ENCODE measurements at regions not wholly inside any gene's neighbourhood (a gene's known extent, or its start where the extent isn't known, plus 50 kb on each side); places are given as distances from the start of the nearest gene placed in this dataset.
A peak's percentile ranks its signal among the peaks of the same experiment; 100 is the strongest.
"Not testable (repeated sequence)": the region's sequence is repeated elsewhere in the genome, so short reads cannot be mapped to it uniquely, and the experiment has no call there.

- H3K9ac ChIP-seq (ENCODE audit: low read length in 5 of 5) = no peak overlapping the region
- no peaks in the 10 kb centered on the region for H3K27me3 ChIP-seq (ENCODE audit: control insufficient read depth in 5 of 5, insufficient read depth in 4 of 5, low read length in 5 of 5)
- no peaks in the 10 kb centered on the region for H3K9me3 ChIP-seq (ENCODE audit: control insufficient read depth in 5 of 5, low read length in 5 of 5)
- no peak overlapping the region for H3K27ac ChIP-seq (ENCODE audit: low read depth, low read length)
- no peak overlapping the region for H3K4me3 ChIP-seq (ENCODE audit: low read depth in 1 of 5, low read length in 5 of 5)
- H3K4me1 ChIP-seq (ENCODE audit: control insufficient read depth in 5 of 5, insufficient read depth in 5 of 5, low read length in 5 of 5) = peaks cover 0 to 10% (median 0%) of the 10 kb centered on the region in 5 donors
- H3K36me3 ChIP-seq (ENCODE audit: control insufficient read depth in 5 of 5, insufficient read depth in 5 of 5, low read length in 5 of 5) = no peaks in the 10 kb centered on the region
These were observed 252.4 kb upstream of the SPOPL start for GRCh38 chr2:138249207-138249606.

- not testable (repeated sequence) for H3K4me1 ChIP-seq (ENCODE audit: control insufficient read depth in 5 of 5, insufficient read depth in 5 of 5, low read length in 5 of 5); H3K9ac ChIP-seq (ENCODE audit: low read length in 5 of 5); H3K27me3 ChIP-seq (ENCODE audit: control insufficient read depth in 5 of 5, insufficient read depth in 4 of 5, low read length in 5 of 5); H3K27ac ChIP-seq (ENCODE audit: low read depth, low read length); H3K9me3 ChIP-seq (ENCODE audit: control insufficient read depth in 5 of 5, low read length in 5 of 5); H3K36me3 ChIP-seq (ENCODE audit: control insufficient read depth in 5 of 5, insufficient read depth in 5 of 5, low read length in 5 of 5); H3K4me3 ChIP-seq (ENCODE audit: low read depth in 1 of 5, low read length in 5 of 5)
These were observed 250.7 kb upstream of the SPOPL start for GRCh38 chr2:138250843-138251320.

DNA sequence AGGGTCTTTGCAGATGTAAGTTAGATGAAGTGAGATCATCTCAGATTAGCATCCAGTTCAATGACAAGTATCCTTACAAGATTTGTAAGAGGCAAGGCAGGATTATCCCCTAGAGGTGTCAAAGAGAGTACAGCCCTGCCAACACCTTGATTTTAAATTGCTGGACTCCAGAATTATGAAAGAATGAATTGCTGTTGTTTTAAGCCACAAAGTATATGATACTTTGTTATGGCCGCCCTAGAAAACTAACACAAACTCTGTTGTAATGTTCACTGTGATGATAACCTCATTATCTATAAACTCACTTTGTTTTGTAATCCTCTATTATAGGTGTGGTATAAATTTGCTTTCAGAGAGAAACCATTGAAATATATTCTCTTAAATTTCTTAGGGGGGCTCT, 249.0 kb upstream of the SPOPL start:
- H3K36me3 ChIP-seq (ENCODE audit: control insufficient read depth in 5 of 5, insufficient read depth in 5 of 5, low read length in 5 of 5) = no peaks in the 10 kb centered on the region
- H3K4me3 ChIP-seq (ENCODE audit: low read depth in 1 of 5, low read length in 5 of 5) = no peak overlapping the region
- no peaks in the 10 kb centered on the region for H3K4me1 ChIP-seq (ENCODE audit: control insufficient read depth in 5 of 5, insufficient read depth in 5 of 5, low read length in 5 of 5)
- no peak overlapping the region for H3K9ac ChIP-seq (ENCODE audit: low read length in 5 of 5)
- no peak overlapping the region for H3K27ac ChIP-seq (ENCODE audit: low read depth, low read length)
- H3K9me3 ChIP-seq (ENCODE audit: control insufficient read depth in 5 of 5, low read length in 5 of 5) = no peaks in the 10 kb centered on the region
- no peaks in the 10 kb centered on the region for H3K27me3 ChIP-seq (ENCODE audit: control insufficient read depth in 5 of 5, insufficient read depth in 4 of 5, low read length in 5 of 5)

DNA sequence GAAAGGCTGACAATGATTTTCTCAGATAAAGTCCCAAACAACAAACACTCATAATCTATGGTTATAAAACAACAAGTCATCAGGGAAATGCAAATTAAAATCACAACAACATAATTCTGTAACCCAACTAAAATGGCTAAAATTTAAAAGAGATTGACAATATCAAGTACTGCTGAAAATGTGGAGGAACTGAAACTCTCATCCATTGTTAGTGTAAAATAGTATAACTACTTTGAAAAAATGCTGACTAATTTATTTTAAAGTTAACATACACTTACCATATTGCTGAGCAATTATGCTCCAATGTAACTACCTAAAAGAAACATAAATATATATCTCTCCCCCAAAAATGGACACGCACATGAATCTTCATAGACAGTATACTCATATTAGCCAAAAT, 245.9 kb upstream of the SPOPL start:
- Histone ChIP-seq H3K9ac (ENCODE audit: low read length in 5 of 5) (no peak overlapping the region), H3K9me3 (ENCODE audit: control insufficient read depth in 5 of 5, low read length in 5 of 5) (peaks cover 0 to 3% (median 0%) of the 10 kb centered on the region in 5 donors), H3K27me3 (ENCODE audit: control insufficient read depth in 5 of 5, insufficient read depth in 4 of 5, low read length in 5 of 5) (no peaks in the 10 kb centered on the region), H3K36me3 (ENCODE audit: control insufficient read depth in 5 of 5, insufficient read depth in 5 of 5, low read length in 5 of 5) (no peaks in the 10 kb centered on the region), H3K4me1 (ENCODE audit: control insufficient read depth in 5 of 5, insufficient read depth in 5 of 5, low read length in 5 of 5) (no peaks in the 10 kb centered on the region), H3K4me3 (ENCODE audit: low read depth in 1 of 5, low read length in 5 of 5) (no peak overlapping the region), H3K27ac (ENCODE audit: low read depth, low read length) (no peak overlapping the region)

DNA sequence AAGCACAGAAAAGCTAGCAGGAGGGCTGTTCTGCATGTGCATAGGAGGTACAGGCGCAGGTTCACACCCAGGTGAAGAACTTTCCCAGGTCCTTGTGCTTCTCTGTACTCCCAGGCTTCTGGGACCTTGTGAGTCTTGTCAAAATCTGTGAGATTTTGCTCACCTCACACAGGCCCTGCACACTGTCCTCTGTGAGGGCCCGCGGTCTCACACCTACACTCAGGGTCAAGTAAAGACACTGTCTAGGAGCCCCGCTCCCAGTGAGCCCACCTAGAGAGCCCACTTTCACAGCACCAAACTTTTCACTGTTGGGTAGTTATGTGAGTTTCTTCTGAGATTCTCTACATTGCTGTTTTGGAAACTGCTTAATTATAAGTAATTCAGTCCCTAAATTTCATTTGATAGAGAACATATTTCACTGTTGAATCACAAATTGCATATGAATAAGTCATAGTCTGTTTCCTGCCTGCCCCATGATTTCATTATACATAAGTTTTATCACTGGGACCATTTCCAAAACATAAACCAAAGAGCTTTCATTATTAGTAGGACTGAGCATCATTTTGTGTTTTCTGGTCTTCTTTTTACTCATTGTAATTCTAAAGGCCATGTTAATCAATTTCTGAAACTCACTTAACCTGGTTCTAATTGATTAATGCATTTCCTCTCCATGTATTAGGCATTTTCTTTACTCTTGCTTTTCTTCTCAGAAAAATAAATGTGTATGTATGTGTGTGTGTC, 234.2 kb upstream of the SPOPL start:
- no peak overlapping the region for H3K9ac ChIP-seq (ENCODE audit: low read length in 5 of 5)
- peak overlapping the region; percentile 55 for H3K27ac ChIP-seq (ENCODE audit: low read depth, low read length)
- peaks cover 3 to 26% (median 14%) of the 10 kb centered on the region in 5 donors for H3K4me1 ChIP-seq (ENCODE audit: control insufficient read depth in 5 of 5, insufficient read depth in 5 of 5, low read length in 5 of 5)
- H3K27me3 ChIP-seq (ENCODE audit: control insufficient read depth in 5 of 5, insufficient read depth in 4 of 5, low read length in 5 of 5) = no peaks in the 10 kb centered on the region
- no peak overlapping the region for H3K4me3 ChIP-seq (ENCODE audit: low read depth in 1 of 5, low read length in 5 of 5)
- peaks cover 0 to 10% (median 6%) of the 10 kb centered on the region in 5 donors for H3K9me3 ChIP-seq (ENCODE audit: control insufficient read depth in 5 of 5, low read length in 5 of 5)
- H3K36me3 ChIP-seq (ENCODE audit: control insufficient read depth in 5 of 5, insufficient read depth in 5 of 5, low read length in 5 of 5) = no peaks in the 10 kb centered on the region

GRCh38 chr2:138267902-138268254, 233.7 kb upstream of the SPOPL start:
- Histone ChIP-seq H3K9me3 (ENCODE audit: control insufficient read depth in 5 of 5, low read length in 5 of 5) (peaks cover 0 to 6% (median 2%) of the 10 kb centered on the region in 5 donors), H3K36me3 (ENCODE audit: control insufficient read depth in 5 of 5, insufficient read depth in 5 of 5, low read length in 5 of 5) (no peaks in the 10 kb centered on the region), H3K4me1 (ENCODE audit: control insufficient read depth in 5 of 5, insufficient read depth in 5 of 5, low read length in 5 of 5) (peaks cover 3 to 29% (median 14%) of the 10 kb centered on the region in 5 donors), H3K4me3 (ENCODE audit: low read depth in 1 of 5, low read length in 5 of 5) (no peak overlapping the region), H3K9ac (ENCODE audit: low read length in 5 of 5) (peak overlapping the region in 1 of 5 donors; percentile 16), H3K27ac (ENCODE audit: low read depth, low read length) (peak overlapping the region; percentile 55), H3K27me3 (ENCODE audit: control insufficient read depth in 5 of 5, insufficient read depth in 4 of 5, low read length in 5 of 5) (no peaks in the 10 kb centered on the region)

GRCh38 chr2:138269765-138270164, 231.8 kb upstream of the SPOPL start:
- Histone ChIP-seq H3K27ac (ENCODE audit: low read depth, low read length) (no peak overlapping the region), H3K4me3 (ENCODE audit: low read depth in 1 of 5, low read length in 5 of 5) (no peak overlapping the region), H3K9ac (ENCODE audit: low read length in 5 of 5) (no peak overlapping the region), H3K4me1 (ENCODE audit: control insufficient read depth in 5 of 5, insufficient read depth in 5 of 5, low read length in 5 of 5) (peaks cover 3 to 37% (median 19%) of the 10 kb centered on the region in 5 donors), H3K9me3 (ENCODE audit: control insufficient read depth in 5 of 5, low read length in 5 of 5) (peaks cover 0 to 5% (median 0%) of the 10 kb centered on the region in 5 donors), H3K36me3 (ENCODE audit: control insufficient read depth in 5 of 5, insufficient read depth in 5 of 5, low read length in 5 of 5) (no peaks in the 10 kb centered on the region), H3K27me3 (ENCODE audit: control insufficient read depth in 5 of 5, insufficient read depth in 4 of 5, low read length in 5 of 5) (no peaks in the 10 kb centered on the region)

DNA sequence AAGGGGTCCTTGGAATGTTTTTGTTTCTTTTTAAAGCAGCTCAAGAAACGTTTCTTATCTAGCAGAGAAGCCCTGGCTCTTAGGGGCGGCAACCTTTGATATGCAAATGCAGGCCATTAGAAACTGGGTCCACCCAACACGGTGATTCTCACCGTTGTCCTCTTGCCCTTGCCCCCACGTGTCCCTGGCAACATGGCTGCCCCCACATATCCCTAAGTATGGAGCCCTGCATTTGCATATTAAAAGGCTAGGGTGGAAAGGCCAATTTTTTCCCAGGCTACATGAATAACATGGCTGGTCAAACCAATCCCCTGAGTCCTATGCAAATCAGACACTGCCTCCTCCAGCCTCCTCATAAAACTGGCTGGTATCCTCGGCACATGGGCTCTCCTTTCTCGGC, 230.1 kb upstream of the SPOPL start:
- no peaks in the 10 kb centered on the region for H3K9me3 ChIP-seq (ENCODE audit: control insufficient read depth in 5 of 5, low read length in 5 of 5)
- H3K36me3 ChIP-seq (ENCODE audit: control insufficient read depth in 5 of 5, insufficient read depth in 5 of 5, low read length in 5 of 5) = no peaks in the 10 kb centered on the region
- no peak overlapping the region for H3K4me3 ChIP-seq (ENCODE audit: low read depth in 1 of 5, low read length in 5 of 5)
- no peak overlapping the region for H3K27ac ChIP-seq (ENCODE audit: low read depth, low read length)
- peaks cover 4 to 42% (median 27%) of the 10 kb centered on the region in 5 donors for H3K4me1 ChIP-seq (ENCODE audit: control insufficient read depth in 5 of 5, insufficient read depth in 5 of 5, low read length in 5 of 5)
- no peaks in the 10 kb centered on the region for H3K27me3 ChIP-seq (ENCODE audit: control insufficient read depth in 5 of 5, insufficient read depth in 4 of 5, low read length in 5 of 5)
- H3K9ac ChIP-seq (ENCODE audit: low read length in 5 of 5) = no peak overlapping the region

DNA sequence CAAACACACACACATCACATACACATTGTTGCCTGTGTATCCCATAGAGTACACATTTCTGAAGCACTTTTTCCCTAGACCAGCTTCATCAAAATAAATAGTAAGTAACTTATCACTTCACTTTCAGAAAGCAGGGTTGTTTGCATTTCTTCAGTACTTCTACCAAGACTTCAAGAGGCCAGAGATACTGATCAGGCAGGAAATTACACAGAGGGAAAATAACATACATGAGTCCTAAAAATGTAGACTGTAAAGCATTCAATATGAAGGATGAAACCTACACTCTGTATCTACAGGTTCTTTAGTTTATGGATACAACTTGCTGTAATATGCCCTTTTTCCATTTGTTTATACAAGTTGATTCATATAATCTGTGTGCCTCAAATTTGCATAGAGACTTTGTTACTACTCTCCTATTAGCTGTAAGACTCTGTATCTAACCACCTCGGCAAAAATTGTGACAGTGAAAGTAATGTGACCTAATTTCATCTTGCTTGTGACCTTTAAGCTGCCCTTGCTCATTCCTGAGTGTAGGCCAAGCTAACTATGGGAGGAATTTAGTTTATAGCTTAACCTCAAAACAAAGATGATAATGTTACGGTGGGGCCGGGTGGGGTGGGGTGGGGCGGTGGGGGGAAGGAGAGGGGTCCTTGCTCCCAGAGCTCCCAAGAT, 228.9 kb upstream of the SPOPL start:
- peaks cover 2 to 30% (median 19%) of the 10 kb centered on the region in 5 donors for H3K4me1 ChIP-seq (ENCODE audit: control insufficient read depth in 5 of 5, insufficient read depth in 5 of 5, low read length in 5 of 5)
- H3K9ac ChIP-seq (ENCODE audit: low read length in 5 of 5) = no peak overlapping the region
- H3K4me3 ChIP-seq (ENCODE audit: low read depth in 1 of 5, low read length in 5 of 5) = no peak overlapping the region
- no peaks in the 10 kb centered on the region for H3K36me3 ChIP-seq (ENCODE audit: control insufficient read depth in 5 of 5, insufficient read depth in 5 of 5, low read length in 5 of 5)
- no peak overlapping the region for H3K27ac ChIP-seq (ENCODE audit: low read depth, low read length)
- no peaks in the 10 kb centered on the region for H3K9me3 ChIP-seq (ENCODE audit: control insufficient read depth in 5 of 5, low read length in 5 of 5)
- no peaks in the 10 kb centered on the region for H3K27me3 ChIP-seq (ENCODE audit: control insufficient read depth in 5 of 5, insufficient read depth in 4 of 5, low read length in 5 of 5)

GRCh38 chr2:138273280-138273679, 228.3 kb upstream of the SPOPL start:
- H3K4me1 ChIP-seq (ENCODE audit: control insufficient read depth in 5 of 5, insufficient read depth in 5 of 5, low read length in 5 of 5) = peaks cover 2 to 24% (median 13%) of the 10 kb centered on the region in 5 donors
- H3K9me3 ChIP-seq (ENCODE audit: control insufficient read depth in 5 of 5, low read length in 5 of 5); H3K36me3 ChIP-seq (ENCODE audit: control insufficient read depth in 5 of 5, insufficient read depth in 5 of 5, low read length in 5 of 5); H3K27ac ChIP-seq (ENCODE audit: low read depth, low read length); H3K9ac ChIP-seq (ENCODE audit: low read length in 5 of 5); H3K27me3 ChIP-seq (ENCODE audit: control insufficient read depth in 5 of 5, insufficient read depth in 4 of 5, low read length in 5 of 5); H3K4me3 ChIP-seq (ENCODE audit: low read depth in 1 of 5, low read length in 5 of 5): not testable (repeated sequence)

All from subcutaneous abdominal adipose tissue (tissue), 5 donors.